ENCODE measurements at regions not wholly inside any gene's neighbourhood (a gene's known extent, or its start where the extent isn't known, plus 50 kb on each side); places are given as distances from the start of the nearest gene placed in this dataset.
"Not testable (repeated sequence)": the region's sequence is repeated elsewhere in the genome, so short reads cannot be mapped to it uniquely, and the experiment has no call there.

GRCh38 chr5:92637247-92637646, 943.8 kb downstream of the NR2F1-AS1 start:
- intact Hi-C loops (cut with micrococcal nuclease), result no loop called here
- Histone ChIP-seq H3K36me3 (ENCODE audit: control insufficient read depth, insufficient read depth, low read length) (no peaks in the 10 kb centered on the region), H3K4me3 (ENCODE audit: low read length) (no peak overlapping the region), H3K9me3 (ENCODE audit: control insufficient read depth, insufficient read depth, low read length) (no peaks in the 10 kb centered on the region), H3K27me3 (ENCODE audit: control insufficient read depth, insufficient read depth, low read length) (no peaks in the 10 kb centered on the region), H3K4me1 (ENCODE audit: control insufficient read depth, insufficient read depth, low read length) (no peaks in the 10 kb centered on the region), H3K27ac (ENCODE audit: low read length) (no peak overlapping the region)
- Mint-ChIP-seq H3K27me3 (ENCODE audit: low read depth in 2 of 2) (no peaks in the 10 kb centered on the region), H3K4me3 (no peak overlapping the region), H3K36me3 (no peaks in the 10 kb centered on the region), H3K4me1 (no peaks in the 10 kb centered on the region), H3K27ac (no peak overlapping the region), H3K9me3 (peaks cover 11 to 14% of the 10 kb centered on the region in 2 donors)
- ATAC-seq, result no peak
- TF ChIP-seq CTCF (IDR thresholded peaks at IDR 0.05), result no peak
- WGBS (ENCODE audit: insufficient coverage), result 68% methylated on average over 2 of the region's 2 CpGs
- no peak for DNase-seq

GRCh38 chr5:92635001-92635461, 946.0 kb downstream of the NR2F1-AS1 start:
- ATAC-seq, result no peak
- H3K9me3 Mint-ChIP-seq, result peaks cover 14 to 15% of the 10 kb centered on the region in 2 donors
- 94% methylated on average over 9 of the region's 11 CpGs for WGBS (ENCODE audit: insufficient coverage)
- H3K4me3 Mint-ChIP-seq, result no peak overlapping the region
- H3K27me3 Mint-ChIP-seq (ENCODE audit: low read depth in 2 of 2), result no peaks in the 10 kb centered on the region
- intact Hi-C loops (cut with micrococcal nuclease), result no loop called here
- no peaks in the 10 kb centered on the region for H3K4me1 Mint-ChIP-seq
- Histone ChIP-seq H3K4me3 (ENCODE audit: low read length) (no peak overlapping the region), H3K9me3 (ENCODE audit: control insufficient read depth, insufficient read depth, low read length) (no peaks in the 10 kb centered on the region), H3K27ac (ENCODE audit: low read length) (no peak overlapping the region), H3K36me3 (ENCODE audit: control insufficient read depth, insufficient read depth, low read length) (no peaks in the 10 kb centered on the region), H3K4me1 (ENCODE audit: control insufficient read depth, insufficient read depth, low read length) (no peaks in the 10 kb centered on the region), H3K27me3 (ENCODE audit: control insufficient read depth, insufficient read depth, low read length) (no peaks in the 10 kb centered on the region)
- H3K27ac Mint-ChIP-seq, result no peak overlapping the region
- no peak for TF ChIP-seq CTCF (IDR thresholded peaks at IDR 0.05)
- no peaks in the 10 kb centered on the region for H3K36me3 Mint-ChIP-seq
- DNase-seq, result no peak

GRCh38 chr5:92633875-92634487, 947.0 kb downstream of the NR2F1-AS1 start:
- Histone ChIP-seq H3K27me3 (ENCODE audit: control insufficient read depth, insufficient read depth, low read length) (no peaks in the 10 kb centered on the region), H3K27ac (ENCODE audit: low read length) (no peak overlapping the region), H3K4me3 (ENCODE audit: low read length) (no peak overlapping the region), H3K9me3 (ENCODE audit: control insufficient read depth, insufficient read depth, low read length) (no peaks in the 10 kb centered on the region), H3K4me1 (ENCODE audit: control insufficient read depth, insufficient read depth, low read length) (no peaks in the 10 kb centered on the region), H3K36me3 (ENCODE audit: control insufficient read depth, insufficient read depth, low read length) (no peaks in the 10 kb centered on the region)
- Mint-ChIP-seq H3K27me3 (ENCODE audit: low read depth in 2 of 2) (no peaks in the 10 kb centered on the region), H3K9me3 (peaks cover 20 to 22% of the 10 kb centered on the region in 2 donors), H3K36me3 (peaks cover 1% of the 10 kb centered on the region), H3K4me3 (no peak overlapping the region), H3K4me1 (no peaks in the 10 kb centered on the region), H3K27ac (no peak overlapping the region)
- intact Hi-C loops (cut with micrococcal nuclease), result no loop called here
- DNase-seq, result no peak
- no peak for ATAC-seq
- WGBS (ENCODE audit: insufficient coverage), result 81% methylated on average over 5 of the region's 5 CpGs
- no peak for TF ChIP-seq CTCF (IDR thresholded peaks at IDR 0.05)

- TF ChIP-seq CTCF (IDR thresholded peaks at IDR 0.05), result no peak
- no peaks in the 10 kb centered on the region for H3K36me3 ChIP-seq (ENCODE audit: control insufficient read depth, insufficient read depth, low read length)
- intact Hi-C loops (cut with micrococcal nuclease), result no loop called here
- Mint-ChIP-seq H3K27ac (no peak overlapping the region), H3K9me3 (peaks cover 24 to 29% of the 10 kb centered on the region in 2 donors), H3K4me3 (no peak overlapping the region), H3K27me3 (ENCODE audit: low read depth in 2 of 2) (no peaks in the 10 kb centered on the region), H3K36me3 (peaks cover 9% of the 10 kb centered on the region), H3K4me1 (no peaks in the 10 kb centered on the region)
- no peak overlapping the region for H3K27ac ChIP-seq (ENCODE audit: low read length)
- no peaks in the 10 kb centered on the region for H3K9me3 ChIP-seq (ENCODE audit: control insufficient read depth, insufficient read depth, low read length)
- ATAC-seq, result no peak
- no peaks in the 10 kb centered on the region for H3K4me1 ChIP-seq (ENCODE audit: control insufficient read depth, insufficient read depth, low read length)
- no peak overlapping the region for H3K4me3 ChIP-seq (ENCODE audit: low read length)
- no peak for DNase-seq
- no peaks in the 10 kb centered on the region for H3K27me3 ChIP-seq (ENCODE audit: control insufficient read depth, insufficient read depth, low read length)
These were observed 947.8 kb downstream of the NR2F1-AS1 start for GRCh38 chr5:92633176-92633575.

- H3K27me3 Mint-ChIP-seq (ENCODE audit: low read depth in 2 of 2); H3K4me3 ChIP-seq (ENCODE audit: low read length); H3K4me3 Mint-ChIP-seq; H3K4me1 Mint-ChIP-seq; H3K9me3 ChIP-seq (ENCODE audit: control insufficient read depth, insufficient read depth, low read length); ATAC-seq; intact Hi-C loops (cut with micrococcal nuclease); H3K4me1 ChIP-seq (ENCODE audit: control insufficient read depth, insufficient read depth, low read length); H3K36me3 ChIP-seq (ENCODE audit: control insufficient read depth, insufficient read depth, low read length); H3K27ac Mint-ChIP-seq; DNase-seq; H3K27ac ChIP-seq (ENCODE audit: low read length); H3K27me3 ChIP-seq (ENCODE audit: control insufficient read depth, insufficient read depth, low read length): not testable (repeated sequence)
- Mint-ChIP-seq H3K36me3 (peaks cover 11% of the 10 kb centered on the region), H3K9me3 (peaks cover 20 to 25% of the 10 kb centered on the region in 2 donors)
- 97% methylated on average over 37 of the region's 37 CpGs for WGBS (ENCODE audit: insufficient coverage)
These were observed 949.8 kb downstream of the NR2F1-AS1 start for GRCh38 chr5:92631237-92631701.
